GM19324 (cell line): ENCODE measurements at regions not wholly inside any gene's neighbourhood (a gene's known extent, or its start where the extent isn't known, plus 50 kb on each side); places are given as distances from the start of the nearest gene placed in this dataset.

ENCODE experiments used
- ATAC-seq: cut with Tn5 transposase; IDR thresholded peaks from one replicate; pipeline ENCODE4 v1.9.1; 2021; ENCODE audit warnings: mild to moderate bottlenecking, moderate library complexity; ENCODE audit not compliant: unreplicated experiment, low FRiP score

DNA sequence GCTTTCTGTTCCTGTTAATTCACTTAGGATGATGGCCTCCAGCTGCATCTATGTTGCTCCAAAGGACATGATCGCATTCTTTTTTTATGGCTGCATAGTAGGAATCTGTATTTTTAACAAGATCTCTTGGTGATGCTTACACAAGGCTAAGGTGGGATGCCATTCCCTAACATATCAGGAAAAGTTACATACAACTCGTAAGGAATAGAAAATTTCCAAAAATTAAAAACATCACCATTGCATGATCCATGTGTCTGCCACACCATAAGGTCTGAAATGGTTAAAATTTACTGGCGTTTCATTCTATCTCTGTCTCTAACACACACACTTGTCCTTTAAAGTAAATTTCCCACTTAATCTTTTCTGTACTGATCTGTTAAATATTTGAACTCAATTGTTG lies 608.4 kb downstream of the PRELID2 start:
- no peak for ATAC-seq

DNA sequence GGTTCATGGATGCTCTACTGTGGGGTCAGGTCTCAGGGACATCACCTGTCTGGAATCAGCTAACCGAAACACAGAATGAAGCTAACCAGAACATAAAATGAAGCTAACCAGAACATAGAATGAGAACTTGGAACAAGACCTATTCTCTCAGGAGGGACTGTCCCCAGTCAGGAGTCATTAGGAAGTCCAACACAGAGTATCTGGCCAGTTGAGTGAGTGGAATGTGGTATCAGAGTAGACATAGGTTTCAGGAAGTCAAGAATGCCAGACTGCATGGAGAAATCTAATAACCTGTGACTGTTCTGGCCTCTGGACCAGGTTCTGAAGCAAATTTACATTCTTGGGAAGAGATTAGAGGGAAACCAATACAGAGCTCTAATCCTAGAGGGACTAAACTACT lies 609.6 kb downstream of the PRELID2 start:
- ATAC-seq = no peak

DNA sequence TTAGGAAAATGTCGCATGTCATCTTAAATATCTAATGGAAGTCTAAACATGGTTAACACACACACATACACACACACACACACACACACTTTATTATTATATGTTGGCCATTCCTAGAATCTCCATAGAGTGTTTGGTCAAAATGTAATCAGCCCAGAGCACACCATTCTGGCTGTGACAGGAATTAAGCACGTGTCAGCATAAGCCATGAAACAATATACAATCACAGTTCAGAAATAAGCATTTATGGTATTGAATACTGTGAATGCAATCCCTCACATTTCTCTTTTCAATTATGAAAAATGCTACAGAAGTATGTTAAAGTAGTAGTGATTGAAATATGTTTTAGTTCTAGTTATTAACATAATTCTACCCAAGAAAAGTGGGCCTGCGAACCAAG lies 611.6 kb downstream of the PRELID2 start:
- no peak for ATAC-seq

DNA sequence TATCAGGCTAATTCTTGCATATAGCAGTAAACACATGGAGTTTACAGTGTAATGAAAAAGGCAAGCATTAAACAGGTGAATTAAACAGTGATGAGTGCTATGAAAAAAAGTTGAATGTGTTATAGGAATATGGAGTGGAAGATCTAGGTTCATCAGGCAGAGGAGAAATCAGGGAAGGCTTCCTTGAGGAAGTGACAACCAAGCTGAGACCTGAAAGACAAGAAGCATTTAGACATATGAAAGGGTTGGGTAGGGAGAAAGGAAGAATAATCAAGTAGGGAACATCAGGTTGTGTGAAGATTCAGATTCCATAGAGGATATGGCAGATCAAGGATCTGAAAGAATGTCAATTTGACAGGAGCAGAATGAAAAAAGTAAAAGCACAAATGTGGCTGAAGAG lies 612.5 kb downstream of the PRELID2 start:
- ATAC-seq = no peak

DNA sequence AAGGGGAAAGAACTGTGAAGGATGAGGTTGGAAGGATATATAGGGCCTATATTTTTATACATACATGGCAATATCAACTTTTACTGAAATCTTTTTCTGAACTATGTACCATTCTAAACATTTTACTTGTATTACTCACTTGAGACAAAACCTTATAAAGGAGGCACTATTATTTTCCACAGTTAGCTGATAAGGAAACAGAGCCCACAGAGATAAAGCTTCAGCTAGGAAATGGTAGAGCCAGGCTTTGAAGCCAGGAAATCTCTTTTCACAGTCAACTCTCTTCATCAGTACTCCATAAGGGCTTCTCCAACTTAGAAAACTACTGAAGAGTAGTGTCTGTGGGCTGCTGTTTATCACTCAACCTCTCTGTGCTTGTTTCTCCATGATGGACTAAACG lies 613.7 kb downstream of the PRELID2 start:
- ATAC-seq = no peak

DNA sequence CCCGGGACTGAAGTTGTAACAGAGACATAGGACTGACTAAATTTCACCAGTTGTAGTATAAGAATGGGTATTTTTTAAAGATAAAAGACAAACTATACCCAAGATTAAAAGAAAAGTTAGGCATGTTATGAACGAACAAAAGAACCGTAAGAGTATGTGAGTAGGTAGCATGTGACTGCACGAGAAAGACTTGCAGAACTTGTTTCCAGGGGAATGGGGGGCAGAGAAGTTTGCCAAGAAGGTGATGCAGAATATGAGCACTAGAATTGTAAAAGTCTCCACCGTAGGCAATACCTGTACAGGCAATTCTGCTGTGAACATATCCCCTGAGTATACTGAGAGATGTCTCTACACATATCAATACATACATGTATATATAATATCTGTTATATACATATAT lies 614.7 kb downstream of the PRELID2 start:
- no peak for ATAC-seq

DNA sequence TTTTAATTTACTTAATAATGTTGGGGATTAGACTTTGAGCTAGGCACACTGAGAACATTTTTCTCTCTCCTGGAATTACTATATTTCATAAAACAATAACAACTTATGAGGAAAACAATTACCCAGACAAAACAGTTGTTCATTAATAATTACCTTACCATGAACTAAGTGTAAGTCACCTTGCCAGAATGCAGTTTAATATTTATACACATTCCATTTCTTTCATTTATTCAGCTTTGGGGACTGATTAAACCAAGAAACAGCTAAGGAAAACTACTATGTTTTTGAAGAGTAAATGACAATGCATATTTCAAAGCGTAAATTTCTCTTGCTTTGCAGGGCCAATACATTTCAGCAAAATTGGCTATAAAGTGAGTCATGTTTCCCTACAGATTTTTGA lies 616.2 kb downstream of the PRELID2 start:
- no peak for ATAC-seq

DNA sequence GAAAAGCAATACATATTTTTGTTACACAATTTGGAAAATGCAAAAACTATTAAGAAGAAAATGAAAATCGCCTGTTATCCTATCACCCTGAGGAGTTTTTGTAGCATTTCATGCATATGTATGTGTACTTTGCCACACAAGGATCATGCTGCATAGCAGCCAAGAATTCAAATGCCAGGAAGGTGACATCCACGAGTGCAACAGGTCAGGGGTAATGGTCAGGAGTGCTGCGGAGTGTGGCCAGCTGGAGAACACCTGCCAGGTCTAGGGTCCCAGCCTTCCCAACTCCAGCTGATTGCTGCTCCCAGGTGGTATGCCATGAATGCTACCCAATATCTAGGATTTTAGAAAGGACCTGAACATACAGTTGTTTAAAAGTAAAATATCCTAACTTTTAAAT lies 617.1 kb downstream of the PRELID2 start:
- no peak for ATAC-seq

DNA sequence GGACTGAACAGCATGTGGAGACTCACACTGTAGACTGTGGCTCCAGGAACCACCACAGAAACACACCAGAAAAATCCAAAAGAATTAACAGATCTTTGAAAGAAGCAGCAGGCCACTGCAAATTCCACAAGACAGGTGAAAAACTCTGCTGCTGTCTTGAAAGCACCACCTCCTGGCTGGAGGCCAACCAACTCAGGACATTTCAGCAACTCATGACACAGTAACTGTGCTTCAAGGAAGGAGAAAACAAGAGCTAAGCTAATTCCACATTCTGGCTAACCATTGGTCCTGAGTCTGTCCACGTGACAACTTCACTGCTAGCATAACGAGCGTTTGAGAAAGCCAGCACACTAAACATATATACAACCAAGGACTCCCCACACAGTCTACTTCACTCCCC lies 625.1 kb downstream of the PRELID2 start:
- no peak for ATAC-seq

DNA sequence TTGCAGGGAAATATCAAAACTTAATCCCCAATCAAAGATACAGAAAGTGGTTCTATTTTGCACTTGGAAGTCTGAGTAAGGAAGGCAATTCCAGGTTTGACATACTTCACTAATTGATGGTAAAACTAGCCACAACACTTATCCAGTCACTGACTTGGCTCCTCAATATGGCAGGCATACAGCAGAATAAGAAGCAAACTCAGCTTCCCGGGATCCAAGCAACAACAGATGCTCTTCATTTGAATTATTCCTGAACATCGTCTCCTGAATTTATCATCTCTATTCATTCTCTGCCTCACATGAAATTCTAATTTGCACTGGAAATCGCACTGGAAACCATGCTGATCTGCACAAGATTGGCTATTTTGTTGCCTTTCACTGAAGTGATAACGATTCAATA lies 629.6 kb downstream of the PRELID2 start:
- ATAC-seq = no peak

DNA sequence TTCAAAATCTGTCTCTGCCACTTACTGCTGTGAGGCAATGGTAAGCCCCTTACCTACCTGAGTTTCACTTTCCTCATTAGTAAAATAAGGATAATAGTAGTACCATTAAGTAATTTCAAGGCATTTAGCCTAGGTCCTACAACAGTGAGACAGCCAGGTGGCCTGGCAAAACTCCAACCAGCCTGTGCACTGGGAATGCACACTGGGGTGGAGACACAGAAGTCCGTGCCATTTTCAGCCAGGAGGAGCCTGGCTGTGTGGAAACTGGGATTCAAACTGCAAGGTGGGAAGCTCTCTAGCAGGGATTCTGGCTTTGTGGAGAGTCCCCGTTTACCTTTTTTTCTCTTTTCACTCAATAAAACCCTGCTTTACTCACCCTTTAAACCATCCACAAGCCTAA lies 630.4 kb downstream of the PRELID2 start:
- ATAC-seq = no peak

DNA sequence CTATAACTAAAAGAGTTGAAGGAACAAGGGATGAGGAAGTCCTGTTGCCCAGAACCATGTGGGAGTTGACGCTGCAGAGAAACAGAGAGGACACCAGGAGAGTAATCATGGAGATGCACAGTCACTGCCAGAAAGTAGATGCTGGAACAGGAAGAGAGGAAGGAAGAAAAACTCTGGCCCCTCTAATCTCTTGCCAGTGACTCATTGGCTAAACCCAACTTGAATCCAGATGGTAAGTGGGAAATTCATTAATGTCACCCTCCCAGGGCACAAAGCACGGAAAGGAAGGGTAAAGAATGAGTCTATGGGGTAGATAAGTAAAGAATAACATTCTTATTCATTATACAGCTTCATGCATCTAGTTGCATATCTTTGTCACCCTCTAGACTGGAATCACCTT lies 631.9 kb downstream of the PRELID2 start:
- ATAC-seq = no peak

DNA sequence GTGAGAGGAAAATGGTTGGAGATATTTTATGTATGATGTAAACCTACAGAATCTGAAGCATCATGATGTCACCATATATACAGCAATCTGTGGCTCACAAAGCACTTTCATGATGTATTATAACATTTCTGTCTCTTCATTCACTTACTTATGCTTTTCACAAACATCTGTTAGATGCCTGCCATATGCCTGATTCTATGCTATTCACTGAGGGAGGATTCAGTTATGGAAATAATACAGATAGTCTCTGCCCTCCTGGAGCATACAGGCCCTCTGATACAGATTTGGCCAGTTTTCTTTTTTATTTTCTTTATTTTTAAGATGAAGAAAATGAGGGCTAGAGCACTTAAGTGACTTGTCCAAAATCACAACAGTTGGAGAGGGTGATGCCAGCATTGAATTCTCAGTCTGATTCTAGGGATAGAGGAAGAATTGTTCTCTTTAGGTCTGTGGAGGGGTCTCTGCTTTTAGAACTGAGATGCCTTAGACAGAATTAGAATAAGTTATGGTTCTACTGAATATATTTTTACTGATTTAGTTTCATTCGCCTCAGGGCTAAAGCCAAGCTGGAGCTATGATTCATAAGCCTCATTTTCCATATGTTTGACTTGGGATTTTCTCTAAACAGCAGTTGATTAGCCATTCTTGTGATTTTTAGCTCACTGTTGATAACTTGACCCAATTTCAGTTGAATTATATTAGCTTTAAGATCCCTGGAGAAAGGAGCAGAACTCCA lies 636.4 kb downstream of the PRELID2 start:
- no peak for ATAC-seq

DNA sequence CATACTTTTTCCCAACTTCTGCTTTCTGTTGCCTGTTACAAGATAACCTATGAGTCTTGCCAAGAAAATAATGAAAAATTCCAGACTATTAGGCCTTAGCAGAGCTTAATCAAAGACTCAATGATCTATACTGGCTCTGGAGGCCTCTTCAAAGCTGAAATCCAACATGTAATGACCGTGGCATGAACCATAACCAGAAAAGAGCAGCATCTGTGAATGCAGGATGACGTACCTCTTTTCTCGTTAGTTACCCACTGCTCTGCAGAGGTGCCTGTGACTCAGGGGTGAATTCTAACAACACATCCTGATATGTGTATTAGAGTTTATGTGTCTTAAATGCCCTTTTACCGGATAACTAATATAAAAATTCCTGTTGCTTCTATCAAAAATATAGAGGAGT lies 645.4 kb downstream of the PRELID2 start:
- ATAC-seq = no peak

DNA sequence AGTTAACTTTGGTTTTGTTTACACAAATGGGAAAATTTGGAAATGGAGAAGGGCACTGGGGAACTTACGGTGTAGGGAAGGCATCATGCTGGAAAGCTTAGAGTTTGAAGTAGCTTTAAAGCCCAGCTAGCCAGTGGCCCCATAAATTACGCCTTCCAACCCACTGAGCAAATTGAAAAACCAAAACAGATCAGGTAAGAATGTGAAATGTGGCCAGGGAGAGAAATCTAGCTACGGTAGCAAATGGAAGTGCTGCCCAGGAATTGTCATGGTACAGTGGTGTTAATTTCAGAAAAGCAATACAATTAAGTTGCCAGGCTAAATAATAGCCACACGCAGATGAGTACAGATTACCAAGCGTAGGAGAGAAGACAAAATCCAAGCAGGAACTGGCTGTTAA lies 654.8 kb downstream of the PRELID2 start:
- ATAC-seq = no peak

DNA sequence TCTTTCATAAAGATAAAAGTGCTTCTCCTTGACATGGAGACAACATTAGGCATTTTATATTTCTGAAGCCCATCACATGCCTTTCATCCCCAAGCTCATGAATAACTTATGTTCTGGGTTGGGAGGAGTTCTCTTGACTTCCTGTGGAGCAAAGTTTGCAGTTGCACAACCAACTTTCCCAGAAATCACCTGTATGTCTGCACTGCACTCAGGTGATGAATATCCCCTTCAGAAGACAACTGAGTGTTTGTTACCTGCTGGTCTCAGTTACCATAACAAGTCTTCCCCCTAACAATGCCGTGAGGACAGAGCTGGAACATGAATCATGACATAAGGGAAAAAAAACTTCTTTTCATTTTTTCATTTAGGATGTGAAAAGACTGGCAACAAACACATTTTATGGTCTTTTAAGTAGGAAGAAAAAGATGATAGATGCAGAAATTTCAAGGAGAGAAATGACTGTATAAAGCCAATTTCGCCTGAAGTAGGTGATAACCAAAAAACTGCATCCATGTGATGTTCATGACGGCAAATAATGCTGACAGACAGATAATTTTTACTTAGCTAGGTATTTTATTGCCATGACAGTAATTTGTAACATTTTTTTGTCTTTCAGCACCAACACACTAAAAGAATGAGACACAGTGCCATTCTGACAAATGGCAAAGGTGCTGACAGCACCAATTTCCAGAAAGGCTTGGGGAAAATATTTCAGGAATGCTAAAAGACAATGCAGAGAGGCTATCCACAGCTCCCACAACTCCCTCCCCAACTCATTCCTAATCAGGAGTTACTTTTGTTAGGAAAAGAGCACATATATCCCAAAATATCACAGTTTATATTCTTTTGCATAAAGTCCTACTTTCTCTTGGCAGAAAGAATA lies 656.3 kb downstream of the PRELID2 start:
- no peak for ATAC-seq

DNA sequence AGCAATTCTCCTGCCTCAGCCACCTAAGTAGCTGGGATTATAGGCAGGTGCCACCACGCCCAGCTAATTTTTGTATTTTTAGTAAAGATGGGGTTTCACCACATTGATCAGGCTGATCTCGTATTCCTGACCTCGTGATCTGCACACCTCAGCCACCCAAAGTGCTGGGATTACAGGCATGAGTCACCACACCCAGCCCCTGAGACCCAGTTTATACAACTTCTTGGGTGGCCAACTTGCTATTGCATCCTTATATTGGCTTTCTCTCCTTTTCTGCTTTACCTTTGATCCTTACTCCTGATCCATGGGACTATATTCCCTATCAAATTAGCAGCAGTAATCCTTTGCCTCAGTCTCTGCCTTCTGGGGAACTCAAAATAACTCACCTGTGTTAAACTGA lies 659.1 kb downstream of the PRELID2 start:
- ATAC-seq = no peak

DNA sequence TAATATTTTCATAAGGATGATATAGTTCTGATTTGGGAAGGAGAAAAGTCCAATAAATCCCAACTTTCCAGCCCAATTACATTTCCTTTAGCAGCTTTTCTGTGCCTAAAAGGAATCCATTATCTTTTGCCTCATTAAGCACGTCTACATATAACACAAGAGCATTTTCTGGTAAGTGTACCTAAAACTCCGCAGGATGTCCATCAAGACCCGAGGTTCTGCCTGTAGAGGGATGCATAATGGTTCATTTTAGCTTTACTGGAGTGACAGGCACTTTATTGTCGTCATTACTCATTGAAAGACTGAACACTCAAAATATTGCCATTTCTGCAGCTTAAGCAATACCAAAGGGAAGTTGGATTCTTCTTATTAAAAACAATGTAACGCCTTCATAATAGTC lies 669.0 kb downstream of the PRELID2 start:
- no peak for ATAC-seq

DNA sequence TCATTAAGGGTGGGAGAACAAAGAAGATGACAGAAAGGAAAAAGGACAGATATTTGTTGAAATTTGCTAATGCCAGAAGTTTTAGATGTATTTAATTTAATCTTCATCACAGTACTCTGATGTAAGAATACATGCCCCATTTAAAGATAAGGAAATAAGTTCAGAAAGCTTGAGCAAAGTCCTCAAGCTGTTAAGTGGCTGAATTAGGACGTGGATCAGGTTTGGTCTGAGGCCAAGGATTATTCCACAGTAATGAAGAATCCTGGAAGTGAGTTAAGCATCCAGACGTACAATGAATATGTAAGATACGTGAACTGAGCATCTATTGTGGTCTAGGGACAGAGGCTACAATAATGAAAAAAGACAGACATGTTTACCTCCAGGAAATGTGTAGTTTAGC lies 671.3 kb downstream of the PRELID2 start:
- ATAC-seq = no peak

DNA sequence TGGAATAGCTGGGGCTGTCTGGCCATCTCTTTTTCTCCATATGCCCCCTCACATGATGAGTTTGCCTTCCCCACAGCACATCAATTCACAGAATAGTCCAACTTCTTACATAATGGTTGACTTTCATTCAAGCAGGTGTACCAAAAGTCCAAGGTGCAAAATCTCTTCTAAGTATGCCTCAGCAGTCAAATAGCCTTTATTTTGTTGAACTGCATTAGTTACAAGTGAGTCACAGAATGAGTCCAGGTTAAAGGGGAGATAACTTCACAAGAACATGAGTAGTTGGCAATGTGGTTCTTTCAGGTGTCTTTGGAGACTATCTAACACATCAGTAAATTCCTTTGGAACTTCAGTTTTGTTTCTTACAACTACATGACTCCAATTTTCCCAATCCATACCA lies 672.5 kb downstream of the PRELID2 start:
- ATAC-seq = no peak

DNA sequence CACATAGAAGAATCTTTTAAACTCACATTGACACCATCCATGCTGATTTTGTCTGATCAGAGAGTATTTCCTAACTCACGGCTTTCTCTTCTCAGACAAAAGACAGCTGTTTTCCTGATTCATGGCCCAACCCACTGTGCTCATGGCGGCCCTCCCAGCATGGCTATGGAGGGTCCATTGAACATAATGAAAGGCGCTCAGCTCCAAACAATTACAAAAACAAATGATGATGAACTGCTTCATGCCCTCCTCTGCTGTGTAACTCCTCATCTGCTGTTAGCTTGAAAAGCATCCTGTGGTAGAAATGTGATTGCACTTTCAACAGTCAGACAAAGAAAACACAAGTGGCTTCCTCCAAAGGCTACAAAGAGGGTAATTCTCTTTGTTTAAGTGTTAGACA lies 673.8 kb downstream of the PRELID2 start:
- ATAC-seq = no peak

DNA sequence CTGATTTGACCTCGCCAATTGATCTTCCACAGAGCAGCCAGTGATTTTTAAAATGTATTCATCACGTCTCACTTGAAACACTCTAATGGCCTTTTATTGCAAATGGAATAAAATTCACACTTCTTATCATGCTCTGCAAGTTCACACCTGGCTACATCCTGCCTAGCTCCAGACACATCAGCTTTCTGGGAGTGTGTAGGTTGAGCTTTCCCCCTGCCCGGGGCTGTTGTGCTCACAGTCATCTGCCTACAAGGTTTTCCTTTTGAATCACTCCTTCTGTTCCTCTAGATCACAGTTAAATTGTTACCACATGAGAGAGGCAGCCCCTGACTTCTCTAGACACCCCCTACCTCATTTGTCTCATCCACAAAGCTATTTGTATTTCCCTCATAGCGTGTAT lies 674.5 kb downstream of the PRELID2 start:
- ATAC-seq = no peak
